ENCODE measurements at regions not wholly inside any gene's neighbourhood (a gene's known extent, or its start where the extent isn't known, plus 50 kb on each side); places are given as distances from the start of the nearest gene placed in this dataset.

DNA sequence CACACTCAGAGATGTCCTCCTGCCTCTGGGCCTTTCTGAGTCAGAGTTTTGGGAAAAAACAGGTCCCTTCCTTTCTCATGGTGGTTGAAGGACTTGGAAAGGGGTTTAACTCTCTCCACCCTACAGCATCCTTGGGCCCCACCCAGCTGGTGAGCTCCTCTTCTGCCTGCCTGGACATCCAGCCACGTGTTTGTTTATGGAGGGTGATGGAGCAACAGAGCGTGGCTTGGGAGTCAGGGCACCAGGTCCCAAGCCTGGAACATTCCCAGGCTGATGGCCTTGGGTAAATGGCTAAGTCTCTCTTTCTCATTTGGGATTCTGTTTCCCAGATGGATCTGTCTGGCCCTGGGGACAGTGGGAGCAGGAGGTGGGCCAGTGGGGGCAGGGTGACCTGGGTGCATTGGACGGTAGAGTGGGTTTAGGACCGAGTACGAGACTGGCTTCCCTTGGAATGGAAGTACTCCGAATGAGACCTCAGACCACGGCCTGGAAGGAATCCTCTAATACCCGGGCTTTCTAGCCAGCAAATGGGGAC is 141.1 kb upstream of the IRX2 start:
- TF ChIP-seq, protein P1, sequence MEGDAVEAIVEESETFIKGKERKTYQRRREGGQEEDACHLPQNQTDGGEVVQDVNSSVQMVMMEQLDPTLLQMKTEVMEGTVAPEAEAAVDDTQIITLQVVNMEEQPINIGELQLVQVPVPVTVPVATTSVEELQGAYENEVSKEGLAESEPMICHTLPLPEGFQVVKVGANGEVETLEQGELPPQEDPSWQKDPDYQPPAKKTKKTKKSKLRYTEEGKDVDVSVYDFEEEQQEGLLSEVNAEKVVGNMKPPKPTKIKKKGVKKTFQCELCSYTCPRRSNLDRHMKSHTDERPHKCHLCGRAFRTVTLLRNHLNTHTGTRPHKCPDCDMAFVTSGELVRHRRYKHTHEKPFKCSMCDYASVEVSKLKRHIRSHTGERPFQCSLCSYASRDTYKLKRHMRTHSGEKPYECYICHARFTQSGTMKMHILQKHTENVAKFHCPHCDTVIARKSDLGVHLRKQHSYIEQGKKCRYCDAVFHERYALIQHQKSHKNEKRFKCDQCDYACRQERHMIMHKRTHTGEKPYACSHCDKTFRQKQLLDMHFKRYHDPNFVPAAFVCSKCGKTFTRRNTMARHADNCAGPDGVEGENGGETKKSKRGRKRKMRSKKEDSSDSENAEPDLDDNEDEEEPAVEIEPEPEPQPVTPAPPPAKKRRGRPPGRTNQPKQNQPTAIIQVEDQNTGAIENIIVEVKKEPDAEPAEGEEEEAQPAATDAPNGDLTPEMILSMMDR (IDR thresholded peaks at IDR 0.05): no peak
- TF ChIP-seq ZFX (IDR thresholded peaks at IDR 0.05; ENCODE audit: borderline replicate concordance): no peak
- no peak overlapping the region for H3K27ac ChIP-seq

DNA sequence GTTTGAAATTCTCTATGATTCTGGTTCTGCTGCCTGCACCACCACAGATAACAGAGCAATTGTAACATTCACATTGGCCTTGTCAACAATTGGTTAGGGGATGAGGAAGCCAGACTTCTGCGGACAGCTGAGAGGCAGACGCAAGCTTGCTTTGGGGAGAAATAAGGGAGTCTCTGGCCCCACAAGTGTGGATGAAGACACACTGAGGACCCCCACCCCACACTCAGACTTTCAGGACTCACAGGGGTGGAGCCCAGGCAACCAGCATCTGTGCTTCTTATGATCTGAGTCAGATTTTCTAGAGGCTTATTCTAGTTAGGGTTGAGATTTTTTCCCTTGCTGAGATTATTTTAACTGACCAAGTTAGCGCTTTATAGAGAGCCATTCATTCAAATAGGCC is 140.3 kb upstream of the IRX2 start:
- no peak for TF ChIP-seq ZFX (IDR thresholded peaks at IDR 0.05; ENCODE audit: borderline replicate concordance)
- TF ChIP-seq, protein P1 (IDR thresholded peaks at IDR 0.05): no peak
- H3K27ac ChIP-seq: no peak overlapping the region

DNA sequence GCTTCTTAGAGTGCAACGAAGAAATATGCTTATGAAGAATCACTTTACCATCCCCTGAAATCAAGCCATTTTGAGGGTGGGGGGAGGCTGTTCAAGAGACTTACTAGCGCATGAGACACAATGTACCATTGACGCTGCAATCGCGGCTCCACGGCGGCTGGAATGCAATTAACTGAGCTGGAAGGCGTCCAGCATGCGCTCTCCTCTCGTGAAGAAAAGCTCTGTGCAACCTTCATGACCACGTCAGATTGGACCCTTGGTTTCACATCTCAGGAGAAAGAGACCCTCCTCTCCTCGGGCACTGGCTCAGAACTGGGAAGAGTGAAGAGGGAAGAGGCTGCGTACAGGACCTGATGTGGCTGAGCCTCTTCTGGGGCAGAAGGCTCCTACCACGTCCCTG is 138.5 kb upstream of the IRX2 start:
- TF ChIP-seq, protein P1 (IDR thresholded peaks at IDR 0.05): no peak
- no peak for TF ChIP-seq ZFX (IDR thresholded peaks at IDR 0.05; ENCODE audit: borderline replicate concordance)
- H3K27ac ChIP-seq: no peak overlapping the region

DNA sequence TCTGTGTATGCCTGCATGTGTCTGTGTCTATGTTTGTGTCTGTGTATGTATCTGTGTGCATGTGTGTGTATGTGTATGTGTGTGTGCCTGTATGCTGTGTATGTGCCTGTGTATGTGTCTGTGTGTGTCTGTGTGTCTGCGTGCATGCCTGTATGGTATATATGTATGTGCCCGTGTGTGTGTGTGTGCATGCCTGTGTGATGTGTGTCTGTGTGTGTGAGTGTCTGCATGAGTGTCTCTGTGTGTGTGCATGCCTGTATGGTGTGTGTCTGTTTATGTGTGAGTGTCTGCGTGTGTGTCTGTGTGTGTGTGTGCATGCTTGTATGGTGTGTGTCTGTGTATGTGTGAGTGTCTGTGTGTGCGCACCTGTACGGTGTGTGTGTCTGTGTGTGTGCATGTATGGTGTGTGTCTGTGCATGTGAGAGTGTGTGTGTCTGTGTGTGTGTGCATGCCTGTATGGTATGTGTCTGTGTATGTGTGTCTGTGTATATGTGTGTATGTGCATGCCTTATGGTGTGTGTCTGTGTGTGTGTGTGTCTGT is 137.1 kb upstream of the IRX2 start:
- TF ChIP-seq, protein P1 (IDR thresholded peaks at IDR 0.05): no peak
- no peak for TF ChIP-seq ZFX (IDR thresholded peaks at IDR 0.05; ENCODE audit: borderline replicate concordance)
- no peak overlapping the region for H3K27ac ChIP-seq

DNA sequence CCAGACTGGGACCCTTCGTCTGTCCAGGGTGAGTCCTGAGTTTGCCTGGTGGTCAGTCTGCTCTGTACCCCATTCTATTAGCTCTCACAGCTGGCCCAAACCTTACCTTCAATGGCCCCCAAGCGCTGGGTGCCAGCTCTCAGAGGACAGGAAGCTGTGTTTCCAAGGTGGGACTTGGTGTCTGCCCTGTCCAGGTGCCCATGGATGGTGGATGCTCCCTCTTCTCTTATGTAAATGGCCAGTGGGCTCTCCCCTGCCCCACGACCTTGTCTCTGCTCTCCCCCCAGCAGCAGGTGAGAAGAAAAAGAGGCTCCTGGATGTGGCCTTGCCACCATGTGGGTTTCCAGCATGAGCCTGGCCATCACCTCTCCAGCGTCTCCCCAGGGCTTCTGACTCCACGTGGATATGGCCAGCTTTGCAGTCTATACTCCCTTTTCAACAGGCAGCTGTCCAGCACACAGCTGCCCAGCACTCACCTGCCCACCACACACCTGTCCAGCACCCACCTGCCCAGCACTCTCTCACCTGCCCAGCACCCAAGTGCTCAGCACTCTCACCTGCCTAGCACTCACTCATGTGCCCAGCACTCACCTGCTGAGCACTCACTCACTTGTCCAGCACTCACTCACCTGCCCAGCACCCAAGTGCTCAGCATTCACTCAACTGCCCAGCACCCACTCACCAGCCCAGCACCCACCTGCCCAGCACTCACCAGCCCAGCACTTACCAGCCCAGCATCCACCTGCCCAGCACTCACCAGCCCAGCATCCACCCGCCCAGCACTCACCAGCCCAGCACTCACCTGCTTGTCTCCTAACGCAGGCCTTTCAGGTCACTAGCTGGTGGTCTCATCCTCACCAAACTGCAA is 136.2 kb upstream of the IRX2 start:
- no peak for TF ChIP-seq ZFX (IDR thresholded peaks at IDR 0.05; ENCODE audit: borderline replicate concordance)
- TF ChIP-seq, protein P1 (IDR thresholded peaks at IDR 0.05): no peak
- no peak overlapping the region for H3K27ac ChIP-seq

DNA sequence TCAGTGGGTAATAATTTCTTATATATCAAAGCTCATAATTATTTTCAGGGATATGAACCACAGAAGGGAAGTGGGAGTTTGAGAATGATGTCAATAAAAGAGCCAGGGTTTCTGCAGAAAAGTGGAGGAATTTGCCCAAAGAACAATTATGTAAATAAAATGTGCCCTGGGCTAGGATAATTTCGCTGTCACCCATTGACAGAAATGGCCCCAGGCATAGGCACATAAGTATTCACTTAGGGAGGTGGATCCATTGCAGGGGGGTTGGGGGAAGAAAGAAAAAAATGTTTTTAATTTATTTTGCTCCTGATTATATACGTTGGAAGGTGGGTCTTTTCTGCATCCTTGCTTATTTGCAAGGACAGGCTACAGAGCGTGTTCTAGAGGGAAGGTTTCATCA is 135.1 kb upstream of the IRX2 start:
- H3K27ac ChIP-seq: no peak overlapping the region
- TF ChIP-seq, protein P1 (IDR thresholded peaks at IDR 0.05): no peak
- no peak for TF ChIP-seq ZFX (IDR thresholded peaks at IDR 0.05; ENCODE audit: borderline replicate concordance)

DNA sequence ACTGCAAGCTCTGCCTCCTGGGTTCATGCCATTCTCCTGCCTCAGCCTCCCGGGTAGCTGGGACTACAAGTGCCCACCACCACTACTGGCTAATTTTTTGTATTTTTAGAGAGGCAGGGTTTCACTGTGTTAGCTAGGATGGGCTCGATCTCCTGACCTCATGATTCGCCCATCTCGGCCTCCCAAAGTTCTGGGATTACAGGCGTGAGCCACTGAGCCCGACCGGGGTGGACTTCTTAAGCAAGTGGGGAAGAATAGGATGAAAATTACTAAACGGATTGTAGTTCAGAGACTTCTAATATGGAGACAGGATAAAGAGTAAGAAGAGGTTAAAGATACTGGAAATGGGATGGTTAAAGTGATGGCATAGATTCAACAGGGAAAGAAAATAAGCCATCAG is 132.3 kb upstream of the IRX2 start:
- H3K27ac ChIP-seq: no peak overlapping the region
- TF ChIP-seq ZFX (IDR thresholded peaks at IDR 0.05; ENCODE audit: borderline replicate concordance): no peak
- TF ChIP-seq, protein P1 (IDR thresholded peaks at IDR 0.05): no peak
